MM.1S (cell line): ENCODE measurements at regions not wholly inside any gene's neighbourhood (a gene's known extent, or its start where the extent isn't known, plus 50 kb on each side); places are given as distances from the start of the nearest gene placed in this dataset.

ENCODE experiments used
- DNase-seq: peaks from one replicate; pipeline ENCODE4 v3.0.0-alpha.2; 2015
- H2AFZ ChIP-seq: fragments of 300-600 bp; sonication (generic); 2 replicates; pipeline ENCODE4 v1.6.0; 2016; ENCODE audit warnings: antibody characterized with exemption, low read length
- H3F3A ChIP-seq: fragments of 300-600 bp; sonication (generic); 2 replicates; pipeline ENCODE4 v1.6.1; 2016; ENCODE audit warnings: mild to moderate bottlenecking, antibody characterized with exemption, low read length, moderate library complexity, mixed read lengths; ENCODE audit not compliant: insufficient read depth
- H3K27ac ChIP-seq: fragments of 300-600 bp; sonication (generic); 2 replicates; pipeline ENCODE4 v1.5.1; 2016; ENCODE audit warnings: mild to moderate bottlenecking, low read length
- H3K27me3 ChIP-seq: fragments of 300-600 bp; sonication (generic); replicated peaks from 2 replicates; pipeline ENCODE4 v1.6.0; 2016; ENCODE audit warnings: low read length; ENCODE audit not compliant: insufficient read depth
- H3K36me3 ChIP-seq: fragments of 300-600 bp; sonication (generic); replicated peaks from 2 replicates; pipeline ENCODE4 v1.6.1; 2016; ENCODE audit warnings: mild to moderate bottlenecking, low read length, mixed read lengths; ENCODE audit not compliant: insufficient read depth
- H3K4me1 ChIP-seq: fragments of 300-600 bp; sonication (generic); 2 replicates; pipeline ENCODE4 v1.6.1; 2016; ENCODE audit warnings: low read length, mixed read lengths
- H3K4me2 ChIP-seq: fragments of 300-600 bp; sonication (generic); 2 replicates; pipeline ENCODE4 v1.6.0; 2016; ENCODE audit warnings: low read depth, low read length
- H3K4me3 ChIP-seq: fragments of 300-600 bp; sonication (generic); 2 replicates; pipeline ENCODE4 v1.5.1; 2016; ENCODE audit warnings: low read length, mixed read lengths
- H3K79me2 ChIP-seq: fragments of 300-600 bp; sonication (generic); 2 replicates; pipeline ENCODE4 v1.6.1; 2016; ENCODE audit warnings: mixed run types, low read length, mixed read lengths
- H3K9ac ChIP-seq: fragments of 300-600 bp; sonication (generic); 2 replicates; pipeline ENCODE4 v1.6.1; 2016; ENCODE audit warnings: low read length, mixed read lengths
- H3K9me2 ChIP-seq: fragments of 300-600 bp; sonication (generic); replicated peaks from 2 replicates; pipeline ENCODE4 v1.6.1; 2016; ENCODE audit warnings: mild to moderate bottlenecking, low read length, mixed read lengths; ENCODE audit not compliant: insufficient read depth
- H3K9me3 ChIP-seq: fragments of 300-600 bp; sonication (generic); replicated peaks from 2 replicates; pipeline ENCODE4 v1.6.1; 2016; ENCODE audit warnings: mild to moderate bottlenecking, low read length, mixed read lengths; ENCODE audit not compliant: insufficient read depth
- H4K20me1 ChIP-seq: fragments of 300-600 bp; sonication (generic); 2 replicates; pipeline ENCODE4 v1.6.1; 2016; ENCODE audit warnings: mild to moderate bottlenecking, low read length, moderate library complexity, mixed read lengths; ENCODE audit not compliant: insufficient read depth
- EZH2 ChIP-seq: fragments of 300-600 bp; sonication (generic); optimal IDR thresholded peaks from 2 replicates; pipeline ENCODE3; 2017; ENCODE audit warnings: low read depth, mild to moderate bottlenecking, antibody characterized with exemption, low read length, mixed read lengths
- EZH2phosphoT487 ChIP-seq: fragments of 300-600 bp; sonication (generic); IDR thresholded peaks from 2 replicates; pipeline ENCODE4 v1.6.1; 2018; ENCODE audit warnings: antibody characterized with exemption, low read length
- TF ChIP-seq, protein P1 (sequence below): fragments of 300-600 bp; sonication (generic); IDR thresholded peaks from 2 replicates; pipeline ENCODE4 v1.5.1; 2016; ENCODE audit warnings: antibody characterized with exemption, low read length, mixed read lengths

GRCh38 chr12:123075087-123075645 lies 75.7 kb downstream of the PITPNM2 start:
- Histone ChIP-seq H3K4me1 (no peaks in the 10 kb centered on the region), H2AFZ (no peak overlapping the region), H3K4me3 (no peak overlapping the region), H3K79me2 (no peaks in the 10 kb centered on the region), H4K20me1 (no peaks in the 10 kb centered on the region), H3F3A (no peaks in the 10 kb centered on the region), H3K9me3 (no peaks in the 10 kb centered on the region), H3K9ac (no peak overlapping the region), H3K36me3 (no peaks in the 10 kb centered on the region), H3K4me2 (no peak overlapping the region), H3K27ac (no peak overlapping the region), H3K27me3 (no peaks in the 10 kb centered on the region), H3K9me2 (no peaks in the 10 kb centered on the region)
- TF ChIP-seq, protein P1, sequence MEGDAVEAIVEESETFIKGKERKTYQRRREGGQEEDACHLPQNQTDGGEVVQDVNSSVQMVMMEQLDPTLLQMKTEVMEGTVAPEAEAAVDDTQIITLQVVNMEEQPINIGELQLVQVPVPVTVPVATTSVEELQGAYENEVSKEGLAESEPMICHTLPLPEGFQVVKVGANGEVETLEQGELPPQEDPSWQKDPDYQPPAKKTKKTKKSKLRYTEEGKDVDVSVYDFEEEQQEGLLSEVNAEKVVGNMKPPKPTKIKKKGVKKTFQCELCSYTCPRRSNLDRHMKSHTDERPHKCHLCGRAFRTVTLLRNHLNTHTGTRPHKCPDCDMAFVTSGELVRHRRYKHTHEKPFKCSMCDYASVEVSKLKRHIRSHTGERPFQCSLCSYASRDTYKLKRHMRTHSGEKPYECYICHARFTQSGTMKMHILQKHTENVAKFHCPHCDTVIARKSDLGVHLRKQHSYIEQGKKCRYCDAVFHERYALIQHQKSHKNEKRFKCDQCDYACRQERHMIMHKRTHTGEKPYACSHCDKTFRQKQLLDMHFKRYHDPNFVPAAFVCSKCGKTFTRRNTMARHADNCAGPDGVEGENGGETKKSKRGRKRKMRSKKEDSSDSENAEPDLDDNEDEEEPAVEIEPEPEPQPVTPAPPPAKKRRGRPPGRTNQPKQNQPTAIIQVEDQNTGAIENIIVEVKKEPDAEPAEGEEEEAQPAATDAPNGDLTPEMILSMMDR: no peak
- TF ChIP-seq EZH2 (no peak), EZH2phosphoT487 (no peak)
- DNase-seq: no peak

- H3K4me1 ChIP-seq: no peaks in the 10 kb centered on the region
- H3K27me3 ChIP-seq: no peaks in the 10 kb centered on the region
- no peaks in the 10 kb centered on the region for H3K36me3 ChIP-seq
- no peak for TF ChIP-seq EZH2phosphoT487
- no peak for TF ChIP-seq EZH2
- H3K9me3 ChIP-seq: no peaks in the 10 kb centered on the region
- no peaks in the 10 kb centered on the region for H3K9me2 ChIP-seq
- H3K79me2 ChIP-seq: no peaks in the 10 kb centered on the region
- H3K4me3 ChIP-seq: no peak overlapping the region
- no peaks in the 10 kb centered on the region for H3F3A ChIP-seq
- DNase-seq: no peak
- H4K20me1 ChIP-seq: no peaks in the 10 kb centered on the region
- H3K27ac ChIP-seq: no peak overlapping the region
- H3K4me2 ChIP-seq: no peak overlapping the region
- no peak overlapping the region for H2AFZ ChIP-seq
- no peak overlapping the region for H3K9ac ChIP-seq
These were observed 76.7 kb downstream of the PITPNM2 start for GRCh38 chr12:123073962-123074801.

- Histone ChIP-seq H2AFZ (no peak overlapping the region), H3K4me2 (no peak overlapping the region), H3K9ac (no peak overlapping the region), H3K4me1 (no peaks in the 10 kb centered on the region), H3K27ac (no peak overlapping the region), H4K20me1 (no peaks in the 10 kb centered on the region), H3K36me3 (no peaks in the 10 kb centered on the region), H3K9me3 (no peaks in the 10 kb centered on the region), H3K79me2 (no peaks in the 10 kb centered on the region), H3K4me3 (no peak overlapping the region), H3K9me2 (no peaks in the 10 kb centered on the region), H3K27me3 (no peaks in the 10 kb centered on the region), H3F3A (no peaks in the 10 kb centered on the region)
- TF ChIP-seq, protein P1: no peak
- no peak for TF ChIP-seq EZH2phosphoT487
- TF ChIP-seq EZH2: no peak
- no peak for DNase-seq
These were observed 77.6 kb downstream of the PITPNM2 start for GRCh38 chr12:123073292-123073691.

GRCh38 chr12:123071857-123072256 lies 79.0 kb downstream of the PITPNM2 start:
- no peaks in the 10 kb centered on the region for H3F3A ChIP-seq
- no peaks in the 10 kb centered on the region for H3K9me3 ChIP-seq
- TF ChIP-seq EZH2 (no peak), EZH2phosphoT487 (no peak)
- TF ChIP-seq, protein P1: no peak
- no peaks in the 10 kb centered on the region for H3K79me2 ChIP-seq
- H4K20me1 ChIP-seq: no peaks in the 10 kb centered on the region
- no peaks in the 10 kb centered on the region for H3K4me1 ChIP-seq
- no peak overlapping the region for H2AFZ ChIP-seq
- no peak overlapping the region for H3K9ac ChIP-seq
- H3K36me3 ChIP-seq: no peaks in the 10 kb centered on the region
- no peak overlapping the region for H3K4me3 ChIP-seq
- no peaks in the 10 kb centered on the region for H3K9me2 ChIP-seq
- no peaks in the 10 kb centered on the region for H3K27me3 ChIP-seq
- H3K4me2 ChIP-seq: no peak overlapping the region
- no peak for DNase-seq
- no peak overlapping the region for H3K27ac ChIP-seq
